ENCODE measurements at regions not wholly inside any gene's neighbourhood (a gene's known extent, or its start where the extent isn't known, plus 50 kb on each side); places are given as distances from the start of the nearest gene placed in this dataset.

DNA sequence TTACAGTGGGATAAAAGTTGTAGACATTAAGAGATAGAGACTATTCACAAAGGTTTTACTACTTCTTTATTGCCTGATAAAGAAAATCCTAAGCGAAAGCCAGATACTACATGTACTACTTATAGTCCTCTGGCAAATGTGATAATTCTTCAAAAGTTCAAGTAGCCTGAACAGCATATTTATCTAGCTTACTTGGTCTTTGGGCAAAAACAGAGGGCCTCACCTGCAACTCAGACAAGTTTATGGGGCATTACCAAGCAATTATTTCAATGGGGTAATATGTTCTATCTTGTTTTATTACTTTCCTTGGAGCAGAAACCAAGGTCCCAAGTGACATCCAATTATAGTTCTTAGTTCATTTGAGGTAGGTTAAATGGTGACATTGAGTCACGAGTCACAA lies 390.1 kb upstream of the ARHGEF26 start:
- no peak for TF ChIP-seq CTCF (IDR thresholded peaks at IDR 0.05; ENCODE audit: borderline replicate concordance, extremely low read depth, low read length, poor library complexity, severe bottlenecking)
- TF ChIP-seq EZH2 (IDR thresholded peaks at IDR 0.05; ENCODE audit: borderline replicate concordance, low read depth, low read length, severe bottlenecking): no peak
